Mesothelial cell of epicardium (in vitro differentiated cells): ENCODE measurements at regions not wholly inside any gene's neighbourhood (a gene's known extent, or its start where the extent isn't known, plus 50 kb on each side); places are given as distances from the start of the nearest gene placed in this dataset.

Experiments
- DNase-seq, 2 experiments: peaks; one replicate each; pipeline ENCODE4 v3.0.0; 2021; ENCODE audit warnings: low spot score in 2 of 2; ENCODE audit not compliant: unreplicated experiment in 2 of 2
- H3K27ac Mint-ChIP-seq: 2 replicates; pipeline ENCODE4 v1.8.0; 2021; ENCODE audit warnings: mixed read lengths
- H3K27me3 Mint-ChIP-seq: 2 replicates; pipeline ENCODE4 v1.8.0; 2021; ENCODE audit warnings: low read depth, mixed read lengths
- H3K36me3 Mint-ChIP-seq: 2 replicates; pipeline ENCODE4 v1.8.0; 2021; ENCODE audit warnings: mixed read lengths
- H3K4me1 Mint-ChIP-seq: 2 replicates; pipeline ENCODE4 v1.8.0; 2021; ENCODE audit warnings: mixed read lengths
- H3K4me3 Mint-ChIP-seq: 2 replicates; pipeline ENCODE4 v1.8.0; 2021; ENCODE audit warnings: mild to moderate bottlenecking, moderate library complexity, mixed read lengths
- H3K9me3 Mint-ChIP-seq: 2 replicates; pipeline ENCODE4 v1.8.0; 2021; ENCODE audit warnings: mixed read lengths
- CTCF ChIP-seq: fragments of 200-600 bp; sonication (generic); IDR thresholded peaks from one replicate; pipeline ENCODE4 v1.5.0; 2021; ENCODE audit warnings: antibody characterized with exemption; ENCODE audit not compliant: unreplicated experiment

DNA sequence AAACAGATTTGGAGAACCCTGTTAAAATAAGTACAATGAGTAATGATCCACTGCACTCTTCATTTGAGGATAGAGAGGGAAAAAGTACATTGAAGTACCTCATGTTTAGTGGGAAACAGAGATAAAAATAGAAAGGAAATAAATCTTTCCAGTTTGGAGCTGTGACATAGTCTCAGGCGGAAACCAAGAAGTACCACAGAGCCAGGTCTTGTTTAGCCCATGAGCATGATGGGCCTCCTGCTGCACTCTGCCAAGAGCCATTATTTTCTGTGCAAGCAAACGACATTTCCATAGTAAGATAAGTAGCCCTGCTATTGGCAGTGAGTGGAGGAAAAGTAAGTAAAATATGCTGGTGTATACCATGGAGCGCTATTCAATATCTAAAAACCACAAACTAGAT is 796.1 kb downstream of the TBL1XR1 start:
- Mint-ChIP-seq H3K9me3 (peaks cover 21% of the 10 kb centered on the region), H3K27me3 (no peaks in the 10 kb centered on the region), H3K4me1 (peaks cover 4% of the 10 kb centered on the region), H3K4me3 (no peak overlapping the region), H3K36me3 (no peaks in the 10 kb centered on the region), H3K27ac (no peak overlapping the region)
- no peak for TF ChIP-seq CTCF
- DNase-seq: no peak

DNA sequence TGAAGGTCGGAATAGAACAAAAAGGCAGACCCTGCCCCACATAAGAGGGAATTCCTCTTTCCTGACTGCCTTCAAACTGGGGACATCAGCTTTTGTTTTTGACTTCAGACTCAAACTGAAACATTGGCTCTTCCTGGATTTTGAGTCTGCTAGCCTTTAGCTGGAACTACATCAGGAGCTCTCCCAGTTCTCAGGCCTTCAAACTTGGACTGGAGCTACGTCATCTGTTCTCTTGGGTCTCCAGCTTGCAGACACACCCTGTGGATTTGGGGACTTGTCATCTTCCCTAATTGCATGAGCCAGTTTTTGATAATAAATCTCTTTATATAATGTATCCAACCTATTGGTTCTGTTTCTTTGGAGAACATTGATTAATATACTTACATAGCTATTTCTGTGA is 798.1 kb downstream of the TBL1XR1 start:
- TF ChIP-seq CTCF: no peak
- Mint-ChIP-seq H3K4me3 (no peak overlapping the region), H3K36me3 (no peaks in the 10 kb centered on the region), H3K27me3 (no peaks in the 10 kb centered on the region), H3K27ac (no peak overlapping the region), H3K4me1 (peaks cover 4% of the 10 kb centered on the region), H3K9me3 (peaks cover 36% of the 10 kb centered on the region)
- DNase-seq: no peak

DNA sequence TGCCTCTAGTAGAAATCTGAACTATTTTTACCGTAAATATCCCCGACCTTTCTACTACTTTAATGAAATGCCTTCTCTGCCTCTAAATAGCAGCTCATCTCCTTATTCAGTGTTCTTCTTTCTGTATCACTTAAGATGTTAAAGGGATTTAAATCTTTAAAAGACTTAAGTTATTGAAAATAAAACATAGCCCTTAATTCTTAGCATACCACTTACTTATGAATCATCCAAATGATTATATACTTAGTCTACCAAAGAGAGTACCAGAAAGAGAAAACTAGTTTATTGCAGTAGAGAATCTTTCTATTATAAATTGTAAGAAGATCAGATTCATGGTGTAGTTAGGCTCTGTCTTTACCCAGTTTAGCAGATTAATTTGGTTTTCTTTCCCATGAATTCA is 802.0 kb downstream of the TBL1XR1 start:
- DNase-seq: no peak
- Mint-ChIP-seq H3K27ac (no peak overlapping the region), H3K4me3 (no peak overlapping the region), H3K36me3 (no peaks in the 10 kb centered on the region), H3K4me1 (no peaks in the 10 kb centered on the region), H3K9me3 (peaks cover 54% of the 10 kb centered on the region), H3K27me3 (peaks cover 2% of the 10 kb centered on the region)
- TF ChIP-seq CTCF: no peak

GRCh38 chr3:176378789-176379188 is 818.5 kb downstream of the TBL1XR1 start:
- no peak for DNase-seq
- Mint-ChIP-seq H3K4me1 (no peaks in the 10 kb centered on the region), H3K27ac (no peak overlapping the region), H3K4me3 (no peak overlapping the region), H3K27me3 (no peaks in the 10 kb centered on the region), H3K36me3 (no peaks in the 10 kb centered on the region), H3K9me3 (no peaks in the 10 kb centered on the region)
- no peak for TF ChIP-seq CTCF

GRCh38 chr3:176376531-176376930 is 820.8 kb downstream of the TBL1XR1 start:
- TF ChIP-seq CTCF: no peak
- H3K36me3 Mint-ChIP-seq: no peaks in the 10 kb centered on the region
- no peaks in the 10 kb centered on the region for H3K27me3 Mint-ChIP-seq
- H3K4me1 Mint-ChIP-seq: no peaks in the 10 kb centered on the region
- no peak overlapping the region for H3K27ac Mint-ChIP-seq
- H3K9me3 Mint-ChIP-seq: peaks cover 8% of the 10 kb centered on the region
- no peak overlapping the region for H3K4me3 Mint-ChIP-seq
- DNase-seq: no peak

DNA sequence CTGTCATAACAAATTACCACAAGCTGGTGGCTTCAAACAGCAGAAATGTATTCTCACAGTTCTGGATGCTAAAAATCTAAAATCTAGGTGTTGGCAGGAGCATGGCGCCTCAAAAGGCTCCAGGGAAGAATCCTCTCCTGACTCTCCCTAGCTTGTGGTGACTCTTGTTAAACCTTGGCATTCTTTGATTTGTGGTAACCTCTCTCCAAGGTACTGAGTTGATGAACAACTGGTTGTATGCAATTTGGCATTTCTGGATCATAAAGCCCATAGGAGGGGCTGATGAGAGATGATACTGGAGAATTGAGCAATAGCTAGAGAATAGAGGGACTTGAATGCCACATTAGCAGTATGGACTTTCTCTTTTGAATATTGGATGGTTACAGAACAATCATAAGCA is 821.8 kb downstream of the TBL1XR1 start:
- Mint-ChIP-seq H3K36me3 (no peaks in the 10 kb centered on the region), H3K4me1 (no peaks in the 10 kb centered on the region)

More for the DNA sequence above, 821.8 kb downstream of the TBL1XR1 start:
- no peak for TF ChIP-seq CTCF
- Mint-ChIP-seq H3K27me3 (no peaks in the 10 kb centered on the region), H3K27ac (no peak overlapping the region), H3K4me3 (no peak overlapping the region), H3K9me3 (peaks cover 8% of the 10 kb centered on the region)
- no peak for DNase-seq
